ENCODE measurements at regions not wholly inside any gene's neighbourhood (a gene's known extent, or its start where the extent isn't known, plus 50 kb on each side); places are given as distances from the start of the nearest gene placed in this dataset.

GRCh38 chr2:237033536-237034060 lies 52.1 kb upstream of the COPS8 start:
- intact Hi-C loops (cut with DNase I; ENCODE audit: low total_unique reads), result no loop called here
- TF ChIP-seq CTCF (IDR thresholded peaks at IDR 0.05), result no peak
- TF ChIP-seq EP300 (IDR thresholded peaks at IDR 0.05), result no peak
- no peak for TF ChIP-seq POLR2A (IDR thresholded peaks at IDR 0.05)
- TF ChIP-seq POLR2AphosphoS5 (IDR thresholded peaks at IDR 0.05), result no peak
- H3K4me1 ChIP-seq, result no peaks in the 10 kb centered on the region
- H3K27me3 ChIP-seq, result no peaks in the 10 kb centered on the region
- WGBS, 5 donors, result 79 to 86% (median 80%) methylated on average over 3 of the region's 3 CpGs
- no peak overlapping the region for H3K27ac ChIP-seq
- no peaks in the 10 kb centered on the region for H3K9me3 ChIP-seq
- DNase-seq, result no peak
- H3K4me3 ChIP-seq, result no peak overlapping the region
- H3K36me3 ChIP-seq, result no peaks in the 10 kb centered on the region

GRCh38 chr2:237035781-237036475 lies 49.8 kb upstream of the COPS8 start:
- H3K4me3 ChIP-seq, result no peak overlapping the region
- no peak overlapping the region for H3K27ac ChIP-seq
- no peaks in the 10 kb centered on the region for H3K36me3 ChIP-seq
- intact Hi-C loops (cut with DNase I; ENCODE audit: low total_unique reads), result no loop called here
- DNase-seq, result no peak
- TF ChIP-seq CTCF (IDR thresholded peaks at IDR 0.05) (no peak), EP300 (IDR thresholded peaks at IDR 0.05) (no peak), POLR2A (IDR thresholded peaks at IDR 0.05) (no peak), POLR2AphosphoS5 (IDR thresholded peaks at IDR 0.05) (no peak)
- no peaks in the 10 kb centered on the region for H3K9me3 ChIP-seq
- WGBS, 5 donors, result 79 to 84% (median 80%) methylated on average over 10 of the region's 10 CpGs
- H3K27me3 ChIP-seq, result no peaks in the 10 kb centered on the region
- H3K4me1 ChIP-seq, result no peaks in the 10 kb centered on the region

Small RNAs in the stretch of these regions (small RNA-seq; reads per million reads assigned to genes)
- 0 reads per million in 4 donors for gene RNU6-1051P
